HG02759 (cell line): ENCODE measurements at regions not wholly inside any gene's neighbourhood (a gene's known extent, or its start where the extent isn't known, plus 50 kb on each side); places are given as distances from the start of the nearest gene placed in this dataset.
"Not testable (repeated sequence)": the region's sequence is repeated elsewhere in the genome, so short reads cannot be mapped to it uniquely, and the experiment has no call there.

Experiments
- ATAC-seq: cut with Tn5 transposase; IDR thresholded peaks from one replicate; pipeline ENCODE4 v1.9.1; 2021; ENCODE audit warnings: mild to moderate bottlenecking, moderate library complexity; ENCODE audit not compliant: unreplicated experiment

GRCh38 chr5:92380069-92380770 lies 997.1 kb upstream of the ARRDC3 start:
- no peak for ATAC-seq

- no peak for ATAC-seq
These were observed 996.0 kb upstream of the ARRDC3 start for GRCh38 chr5:92378966-92379611.

DNA sequence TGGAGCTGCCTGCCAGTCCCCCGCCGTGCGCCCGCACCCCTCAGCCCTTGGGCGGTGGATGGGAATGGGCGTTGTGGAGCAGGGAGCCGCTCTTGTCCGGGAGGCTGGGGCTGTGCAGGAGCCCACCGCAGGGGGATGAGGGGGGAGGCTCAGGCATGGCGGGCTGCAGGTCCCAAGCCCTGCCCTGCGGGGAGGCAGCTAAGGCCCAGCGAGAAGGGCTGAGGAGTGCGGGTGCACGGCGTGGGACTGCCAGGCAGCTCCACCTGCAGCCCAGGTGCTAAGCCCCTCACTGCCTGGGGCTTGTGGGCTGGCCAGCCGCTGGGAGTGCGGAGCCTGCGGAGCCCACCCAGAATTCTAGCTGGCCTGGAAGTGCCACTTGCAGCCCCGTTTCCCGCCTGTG lies 991.7 kb upstream of the ARRDC3 start:
- no peak for ATAC-seq

DNA sequence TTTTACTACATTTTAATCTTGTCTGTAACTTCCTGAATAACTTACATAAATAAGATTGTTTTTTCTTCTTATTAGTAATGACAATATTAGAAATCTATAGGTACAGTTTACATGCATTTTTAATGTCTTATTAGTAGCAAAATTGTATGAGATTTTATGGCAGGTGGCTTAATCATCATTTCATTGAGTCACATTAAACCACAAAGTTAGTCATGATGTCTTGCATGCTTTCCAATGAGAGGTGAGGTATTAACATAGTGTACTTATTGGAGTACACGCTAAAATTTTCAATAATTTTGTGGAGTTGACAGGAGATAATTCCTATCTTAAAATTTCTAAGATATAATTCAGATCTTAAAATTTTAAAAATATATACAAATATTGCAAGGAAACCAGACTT lies 989.6 kb upstream of the ARRDC3 start:
- no peak for ATAC-seq

GRCh38 chr5:92371889-92372235 lies 988.7 kb upstream of the ARRDC3 start:
- no peak for ATAC-seq

DNA sequence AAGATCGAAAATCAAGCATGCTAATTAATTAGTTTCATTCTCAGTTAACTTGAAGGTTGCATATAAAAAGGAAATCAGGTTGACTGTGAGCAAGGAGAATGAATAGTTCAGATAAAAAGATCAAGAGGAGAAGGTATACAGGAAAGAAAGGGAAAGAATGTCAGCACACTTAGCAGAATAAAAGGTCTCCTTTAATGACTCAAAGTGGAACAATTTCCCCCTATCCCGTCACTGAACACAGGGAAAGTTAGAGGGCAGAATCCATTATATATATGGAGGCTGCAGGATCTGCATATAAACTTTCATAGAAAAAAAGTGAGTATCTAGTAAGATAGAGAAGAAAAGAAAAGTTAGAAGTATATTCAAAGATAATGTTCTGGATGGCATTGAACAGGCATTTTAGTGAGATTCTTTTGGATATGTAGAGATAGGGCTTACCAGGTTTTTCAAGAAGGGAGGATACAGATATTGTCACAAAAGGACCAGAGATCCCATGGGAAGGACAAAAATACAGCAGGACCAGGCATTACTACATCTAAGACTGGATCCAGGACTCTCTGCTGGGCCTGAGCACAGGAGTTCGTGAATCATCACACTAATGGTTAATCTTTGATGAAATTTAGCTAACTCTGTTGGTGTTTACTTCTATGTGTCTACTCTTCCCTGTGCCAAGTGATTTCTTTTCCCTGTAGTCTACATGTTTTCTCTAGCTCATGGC lies 988.2 kb upstream of the ARRDC3 start:
- no peak for ATAC-seq

GRCh38 chr5:92370032-92370431 lies 986.9 kb upstream of the ARRDC3 start:
- ATAC-seq, result no peak

DNA sequence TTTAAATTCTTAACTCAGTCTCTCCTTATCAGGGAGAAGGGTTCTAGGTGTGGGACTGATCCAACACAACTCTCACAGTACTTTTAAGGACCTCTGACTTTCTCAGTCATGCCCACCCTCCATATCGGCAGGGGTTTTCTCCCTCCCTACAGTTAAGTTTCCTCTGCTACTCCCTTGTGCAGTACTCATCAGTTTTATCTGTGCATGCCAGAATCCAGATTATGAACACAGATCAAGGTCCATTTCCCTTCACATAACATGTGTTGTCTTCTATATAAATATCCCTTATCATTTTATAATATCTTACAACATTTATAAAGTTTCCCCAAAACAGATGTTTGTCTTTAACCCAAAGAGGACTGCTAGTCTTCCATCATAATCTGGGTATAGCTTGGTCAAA lies 986.5 kb upstream of the ARRDC3 start:
- no peak for ATAC-seq

GRCh38 chr5:92364986-92365550 lies 982.0 kb upstream of the ARRDC3 start:
- no peak for ATAC-seq

GRCh38 chr5:92353107-92354030 lies 970.3 kb upstream of the ARRDC3 start:
- no peak for ATAC-seq

GRCh38 chr5:92337772-92338234 lies 954.7 kb upstream of the ARRDC3 start:
- ATAC-seq, result no peak

DNA sequence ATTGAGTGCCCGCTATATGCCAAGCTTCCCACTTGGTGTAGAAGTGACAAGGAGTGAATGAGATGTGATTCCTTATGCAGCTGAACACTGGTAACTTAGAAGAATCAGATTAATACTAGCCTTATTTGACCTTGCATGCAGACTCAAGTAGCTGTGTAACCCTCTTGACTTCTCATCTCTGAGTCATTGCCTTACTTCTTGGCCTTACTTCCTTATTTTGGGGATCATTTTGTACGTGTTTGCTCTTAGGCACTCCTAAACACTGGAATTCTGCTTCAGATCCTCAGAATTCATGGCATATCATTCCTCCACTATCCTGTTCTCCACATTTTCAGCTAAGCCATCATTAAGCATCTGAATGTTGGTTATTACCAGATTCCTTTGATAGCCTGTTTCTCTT lies 948.9 kb upstream of the ARRDC3 start:
- no peak for ATAC-seq

DNA sequence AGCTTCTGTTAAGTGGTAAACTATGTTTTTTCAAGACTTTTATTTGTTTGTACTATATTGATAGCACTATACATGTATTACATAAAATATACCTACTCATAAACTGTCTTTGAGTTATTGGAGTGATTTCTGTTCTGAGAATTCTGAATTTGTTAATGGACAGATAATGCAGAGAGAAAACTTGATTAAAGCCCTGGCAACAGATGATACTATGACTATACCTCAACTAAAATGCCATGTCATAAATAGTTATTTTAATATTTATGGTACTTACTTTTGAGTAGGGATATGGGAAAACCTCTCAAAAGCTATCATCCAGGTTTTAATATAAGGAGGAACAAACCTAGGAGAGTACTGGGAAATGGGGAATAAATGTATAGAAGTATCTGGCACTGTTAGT lies 947.2 kb upstream of the ARRDC3 start:
- no peak for ATAC-seq

DNA sequence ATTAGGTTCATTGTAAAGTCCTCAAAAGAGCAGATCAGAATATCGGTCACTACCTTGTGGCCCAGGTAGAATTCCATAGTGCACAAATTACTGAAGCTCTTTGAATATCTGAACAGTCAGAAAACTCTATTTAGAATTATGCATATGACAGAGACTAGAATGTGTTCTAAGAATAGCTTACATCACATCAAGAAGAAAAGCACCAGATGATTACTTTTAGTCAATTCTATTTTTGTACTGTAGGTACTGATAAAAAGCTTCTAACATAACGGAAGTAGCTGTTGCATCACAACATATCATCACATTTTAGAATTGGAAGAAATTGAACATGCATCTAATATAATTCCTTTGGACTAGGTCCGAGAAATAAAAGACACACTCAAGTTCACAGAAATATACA lies 946.6 kb upstream of the ARRDC3 start:
- ATAC-seq, result no peak

GRCh38 chr5:92328584-92329259 lies 945.6 kb upstream of the ARRDC3 start:
- ATAC-seq, result no peak

DNA sequence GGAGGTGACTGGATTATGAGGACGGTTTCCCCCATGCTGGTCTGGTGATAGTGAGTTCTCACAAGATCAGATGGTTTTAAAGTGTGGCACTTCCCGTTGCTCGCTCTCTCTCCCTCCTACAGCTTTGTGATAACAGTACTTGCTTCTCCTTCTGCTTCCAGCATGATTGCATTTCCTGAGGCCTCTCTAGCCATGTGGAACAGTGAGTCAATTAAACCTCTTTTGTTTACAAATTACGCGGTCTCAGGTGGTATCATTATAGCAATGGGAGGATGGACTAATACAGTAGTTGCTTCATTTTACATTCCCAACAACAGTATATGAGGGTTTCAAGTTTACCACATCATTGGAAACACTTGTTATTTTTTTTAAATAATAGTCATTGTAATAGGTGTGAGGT lies 937.3 kb upstream of the ARRDC3 start:
- ATAC-seq, result no peak

DNA sequence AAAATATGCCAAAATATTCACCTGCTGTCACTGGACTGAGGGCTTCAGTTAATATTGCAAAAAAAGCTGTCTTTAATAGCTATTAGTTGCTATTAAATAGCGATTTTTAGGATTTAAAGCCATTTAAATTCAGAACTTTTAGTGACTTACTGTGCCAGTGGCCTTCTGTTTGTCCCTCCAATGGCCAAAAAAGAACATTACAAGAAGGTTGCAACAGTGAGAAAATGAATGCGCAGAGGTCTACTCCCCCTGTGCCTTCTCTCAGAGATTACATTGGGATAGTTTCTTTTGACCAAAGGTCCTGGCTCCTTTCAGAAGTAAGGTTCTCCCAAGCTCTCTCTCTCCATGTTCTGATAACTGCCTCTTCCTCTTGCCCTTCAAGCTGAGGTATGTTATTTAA lies 930.3 kb upstream of the ARRDC3 start:
- ATAC-seq, result no peak

- no peak for ATAC-seq
These were observed 926.3 kb upstream of the ARRDC3 start for GRCh38 chr5:92309336-92309991.

GRCh38 chr5:92308679-92309078 lies 925.6 kb upstream of the ARRDC3 start:
- ATAC-seq, result no peak

DNA sequence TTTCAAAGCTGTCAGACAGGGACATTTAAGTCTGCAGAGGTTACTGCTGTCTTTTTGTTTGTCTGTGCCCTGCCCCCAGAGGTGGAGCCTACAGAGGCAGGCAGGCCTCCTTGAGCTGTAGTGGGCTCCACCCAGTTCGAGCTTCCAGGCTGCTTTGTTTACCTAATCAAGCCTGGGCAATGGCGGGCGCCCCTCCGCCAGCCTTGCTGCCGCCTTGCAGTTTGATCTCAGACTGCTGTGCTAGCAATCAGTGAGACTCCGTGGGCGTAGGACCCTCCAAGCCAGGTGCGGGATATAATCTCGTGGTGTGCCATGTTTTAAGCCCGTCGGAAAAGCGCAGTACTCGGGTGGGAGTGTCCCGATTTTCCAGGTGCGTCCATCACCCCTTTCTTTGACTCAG lies 919.2 kb upstream of the ARRDC3 start:
- not testable (repeated sequence) for ATAC-seq
